ENCODE measurements at regions not wholly inside any gene's neighbourhood (a gene's known extent, or its start where the extent isn't known, plus 50 kb on each side); places are given as distances from the start of the nearest gene placed in this dataset.
"Not testable (repeated sequence)": the region's sequence is repeated elsewhere in the genome, so short reads cannot be mapped to it uniquely, and the experiment has no call there.

GRCh38 chr4:72767618-72768302 is 198.7 kb upstream of the ADAMTS3 start:
- Mint-ChIP-seq H3K27ac (no peak overlapping the region), H3K9me3 (peaks cover 2% of the 10 kb centered on the region), H3K27me3 (no peaks in the 10 kb centered on the region), H3K36me3 (no peaks in the 10 kb centered on the region), H3K4me1 (no peaks in the 10 kb centered on the region), H3K4me3 (no peak overlapping the region)
- POLR2A ChIA-PET: no interaction called here
- DNase-seq: no peak
- no peak for ATAC-seq (ENCODE audit: low read depth)

GRCh38 chr4:72765788-72766187 is 196.8 kb upstream of the ADAMTS3 start:
- POLR2A ChIA-PET; DNase-seq; ATAC-seq (ENCODE audit: low read depth); H3K9me3 Mint-ChIP-seq; H3K4me3 Mint-ChIP-seq; H3K27ac Mint-ChIP-seq; H3K27me3 Mint-ChIP-seq; H3K36me3 Mint-ChIP-seq; H3K4me1 Mint-ChIP-seq: not testable (repeated sequence)

GRCh38 chr4:72761368-72762038 is 192.5 kb upstream of the ADAMTS3 start:
- H3K4me1 Mint-ChIP-seq: no peaks in the 10 kb centered on the region

GRCh38 chr4:72753414-72753813 is 184.4 kb upstream of the ADAMTS3 start:
- ATAC-seq (ENCODE audit: low read depth); H3K4me1 Mint-ChIP-seq; H3K4me3 Mint-ChIP-seq; DNase-seq; H3K9me3 Mint-ChIP-seq; H3K27me3 Mint-ChIP-seq; H3K36me3 Mint-ChIP-seq; H3K27ac Mint-ChIP-seq; POLR2A ChIA-PET: not testable (repeated sequence)

More at GRCh38 chr4:72761368-72762038, 192.5 kb upstream of the ADAMTS3 start:
- ATAC-seq (ENCODE audit: low read depth): no peak
- Mint-ChIP-seq H3K4me3 (no peak overlapping the region), H3K36me3 (no peaks in the 10 kb centered on the region), H3K27ac (no peak overlapping the region), H3K9me3 (no peaks in the 10 kb centered on the region), H3K27me3 (no peaks in the 10 kb centered on the region)
- DNase-seq: no peak
- POLR2A ChIA-PET: no interaction called here

GRCh38 chr4:72744103-72744725 is 175.2 kb upstream of the ADAMTS3 start:
- Mint-ChIP-seq H3K4me1 (no peaks in the 10 kb centered on the region), H3K4me3 (no peak overlapping the region), H3K27ac (no peak overlapping the region), H3K27me3 (no peaks in the 10 kb centered on the region), H3K9me3 (no peaks in the 10 kb centered on the region), H3K36me3 (no peaks in the 10 kb centered on the region)
- no peak for ATAC-seq (ENCODE audit: low read depth)
- no peak for DNase-seq
- POLR2A ChIA-PET: no interaction called here

- Mint-ChIP-seq H3K4me3 (no peak overlapping the region), H3K27ac (no peak overlapping the region), H3K27me3 (no peaks in the 10 kb centered on the region), H3K9me3 (no peaks in the 10 kb centered on the region), H3K4me1 (no peaks in the 10 kb centered on the region), H3K36me3 (no peaks in the 10 kb centered on the region)
- POLR2A ChIA-PET: no interaction called here
- ATAC-seq (ENCODE audit: low read depth): no peak
- no peak for DNase-seq
These were observed 174.1 kb upstream of the ADAMTS3 start for GRCh38 chr4:72743078-72743477.

GRCh38 chr4:72715299-72715698 is 146.3 kb upstream of the ADAMTS3 start:
- DNase-seq: no peak
- POLR2A ChIA-PET: no interaction called here
- no peak overlapping the region for H3K27ac Mint-ChIP-seq

GRCh38 chr4:72714482-72715279 is 145.7 kb upstream of the ADAMTS3 start:
- Mint-ChIP-seq H3K4me1 (no peaks in the 10 kb centered on the region), H3K36me3 (no peaks in the 10 kb centered on the region), H3K9me3 (no peaks in the 10 kb centered on the region), H3K4me3 (no peak overlapping the region), H3K27ac (no peak overlapping the region), H3K27me3 (no peaks in the 10 kb centered on the region)
- POLR2A ChIA-PET: no interaction called here
- ATAC-seq (ENCODE audit: low read depth) (no peak), DNase-seq (no peak)

More at GRCh38 chr4:72715299-72715698, 146.3 kb upstream of the ADAMTS3 start:
- H3K9me3 Mint-ChIP-seq: no peaks in the 10 kb centered on the region
- ATAC-seq (ENCODE audit: low read depth): no peak
- no peaks in the 10 kb centered on the region for H3K4me1 Mint-ChIP-seq
- no peaks in the 10 kb centered on the region for H3K36me3 Mint-ChIP-seq
- no peak overlapping the region for H3K4me3 Mint-ChIP-seq
- no peaks in the 10 kb centered on the region for H3K27me3 Mint-ChIP-seq

DNA sequence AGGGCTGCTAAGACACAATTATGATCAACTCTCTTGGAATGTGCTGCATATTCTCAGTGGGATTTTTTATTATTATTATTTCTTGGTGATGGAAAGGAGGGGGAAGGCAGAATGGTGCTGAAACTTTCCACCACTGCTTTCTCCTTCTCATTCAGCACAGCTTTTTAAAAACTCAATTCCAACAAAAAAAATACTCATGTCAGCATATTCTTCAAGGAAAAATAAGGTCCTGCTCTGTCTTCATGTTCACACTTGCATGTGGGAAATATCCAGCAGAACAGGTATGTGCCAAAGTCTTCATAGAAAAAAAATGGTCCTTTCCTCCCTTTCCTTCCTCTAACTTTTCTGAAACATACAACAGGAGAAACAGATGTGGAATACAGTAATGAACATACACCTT is 144.0 kb upstream of the ADAMTS3 start:
- H3K4me1 Mint-ChIP-seq: no peaks in the 10 kb centered on the region
- no peak for DNase-seq
- peaks cover 1% of the 10 kb centered on the region for H3K27me3 Mint-ChIP-seq
- POLR2A ChIA-PET: no interaction called here
- no peak overlapping the region for H3K4me3 Mint-ChIP-seq
- H3K27ac Mint-ChIP-seq: no peak overlapping the region
- H3K36me3 Mint-ChIP-seq: no peaks in the 10 kb centered on the region
- H3K9me3 Mint-ChIP-seq: no peaks in the 10 kb centered on the region
- ATAC-seq (ENCODE audit: low read depth): no peak

- no peak for DNase-seq
- no peaks in the 10 kb centered on the region for H3K4me1 Mint-ChIP-seq
- POLR2A ChIA-PET: no interaction called here
- H3K27me3 Mint-ChIP-seq: peaks cover 6% of the 10 kb centered on the region
- H3K4me3 Mint-ChIP-seq: no peak overlapping the region
- no peak for ATAC-seq (ENCODE audit: low read depth)
- no peaks in the 10 kb centered on the region for H3K9me3 Mint-ChIP-seq
- no peaks in the 10 kb centered on the region for H3K36me3 Mint-ChIP-seq
- no peak overlapping the region for H3K27ac Mint-ChIP-seq
These were observed 140.5 kb upstream of the ADAMTS3 start for GRCh38 chr4:72709475-72709874.

DNA sequence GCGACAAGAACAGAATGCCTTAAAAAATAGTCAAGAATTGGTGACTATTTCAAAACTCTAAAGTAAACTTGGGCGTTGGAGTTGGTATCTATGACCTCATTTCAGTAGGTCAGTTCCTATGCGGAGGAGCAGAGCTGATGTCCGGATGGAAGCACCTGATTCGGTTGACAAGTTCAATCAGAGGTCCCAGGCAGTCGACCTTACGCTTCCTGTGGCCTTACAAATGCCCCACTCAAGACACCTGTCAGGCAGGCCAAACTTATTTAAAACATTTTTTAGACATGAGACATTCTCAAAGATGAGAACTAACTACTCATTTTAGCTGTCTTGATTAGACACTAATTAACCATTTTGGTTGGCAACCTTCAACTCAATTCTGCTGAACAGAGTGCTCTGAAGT is 137.7 kb upstream of the ADAMTS3 start:
- H3K36me3 Mint-ChIP-seq: no peaks in the 10 kb centered on the region
- ATAC-seq (ENCODE audit: low read depth) (no peak), DNase-seq (no peak)
- POLR2A ChIA-PET: no interaction called here
- no peak overlapping the region for H3K27ac Mint-ChIP-seq
- H3K4me3 Mint-ChIP-seq: no peak overlapping the region
- H3K4me1 Mint-ChIP-seq: no peaks in the 10 kb centered on the region
- H3K9me3 Mint-ChIP-seq: no peaks in the 10 kb centered on the region
- peaks cover 8% of the 10 kb centered on the region for H3K27me3 Mint-ChIP-seq

DNA sequence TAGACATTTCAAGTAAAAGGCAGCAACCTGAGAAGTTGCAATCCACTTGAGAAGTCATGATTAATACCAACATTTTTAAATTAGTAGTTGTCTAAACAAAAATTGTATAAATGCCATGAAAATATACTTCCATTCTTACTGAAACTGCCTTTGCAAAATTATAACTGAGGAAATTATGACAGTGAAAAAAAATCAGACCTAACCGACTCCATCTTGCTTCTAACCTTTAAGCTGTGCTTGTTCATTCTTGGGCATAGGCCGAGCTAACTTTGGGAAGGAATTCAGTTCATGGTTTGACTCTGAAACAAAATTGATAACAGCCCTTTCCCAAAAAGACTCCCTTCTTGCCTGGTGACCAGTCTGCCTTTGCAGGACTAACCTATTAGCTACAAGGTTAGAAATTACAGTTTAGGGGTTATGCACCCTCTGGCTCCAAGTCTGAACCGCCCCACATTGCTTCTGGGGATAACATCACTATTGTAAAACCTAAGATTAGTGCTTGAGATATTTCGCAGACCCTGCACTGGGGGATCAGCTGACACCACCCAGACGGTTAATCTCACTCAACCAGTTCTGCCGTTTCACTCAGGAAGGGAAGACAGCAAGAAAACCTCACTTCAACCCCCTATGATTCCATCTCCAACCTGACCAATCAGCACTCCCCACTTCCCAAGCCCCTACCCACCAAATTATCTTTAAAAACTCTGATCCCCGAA is 136.1 kb upstream of the ADAMTS3 start:
- H3K36me3 Mint-ChIP-seq; H3K4me3 Mint-ChIP-seq; H3K27me3 Mint-ChIP-seq; H3K9me3 Mint-ChIP-seq; H3K4me1 Mint-ChIP-seq; ATAC-seq (ENCODE audit: low read depth); POLR2A ChIA-PET; H3K27ac Mint-ChIP-seq; DNase-seq: not testable (repeated sequence)

GRCh38 chr4:72702948-72703347 is 133.9 kb upstream of the ADAMTS3 start:
- H3K9me3 Mint-ChIP-seq: no peaks in the 10 kb centered on the region
- no peak for DNase-seq
- no peaks in the 10 kb centered on the region for H3K36me3 Mint-ChIP-seq
- ATAC-seq (ENCODE audit: low read depth): no peak
- no peak overlapping the region for H3K27ac Mint-ChIP-seq
- H3K4me3 Mint-ChIP-seq: no peak overlapping the region
- no peaks in the 10 kb centered on the region for H3K4me1 Mint-ChIP-seq
- POLR2A ChIA-PET: no interaction called here
- peaks cover 7% of the 10 kb centered on the region for H3K27me3 Mint-ChIP-seq
